ENCODE measurements at regions not wholly inside any gene's neighbourhood (a gene's known extent, or its start where the extent isn't known, plus 50 kb on each side); places are given as distances from the start of the nearest gene placed in this dataset.

DNA sequence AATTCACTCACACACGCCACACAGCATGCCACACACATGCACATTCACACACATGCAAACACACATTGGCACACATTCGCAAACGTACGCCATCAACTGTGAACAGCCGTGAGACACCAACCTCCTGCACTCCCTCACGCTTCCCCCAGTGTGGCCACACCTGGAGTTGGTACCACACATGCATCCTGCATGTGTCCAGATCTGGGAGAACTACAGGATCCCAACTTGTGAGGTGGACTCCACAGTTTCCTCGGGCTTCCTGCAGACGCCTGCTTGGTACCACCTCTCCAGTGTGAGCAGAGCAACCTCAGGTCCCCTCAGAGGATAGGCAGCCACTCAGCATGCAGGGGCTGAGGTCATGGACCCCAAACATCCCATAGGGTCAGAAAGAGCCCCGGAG lies 239.0 kb downstream of the EIPR1 start:
- no peak overlapping the region for H3K27ac ChIP-seq
- no peak for DNase-seq (ENCODE audit: low read depth, low spot score)

DNA sequence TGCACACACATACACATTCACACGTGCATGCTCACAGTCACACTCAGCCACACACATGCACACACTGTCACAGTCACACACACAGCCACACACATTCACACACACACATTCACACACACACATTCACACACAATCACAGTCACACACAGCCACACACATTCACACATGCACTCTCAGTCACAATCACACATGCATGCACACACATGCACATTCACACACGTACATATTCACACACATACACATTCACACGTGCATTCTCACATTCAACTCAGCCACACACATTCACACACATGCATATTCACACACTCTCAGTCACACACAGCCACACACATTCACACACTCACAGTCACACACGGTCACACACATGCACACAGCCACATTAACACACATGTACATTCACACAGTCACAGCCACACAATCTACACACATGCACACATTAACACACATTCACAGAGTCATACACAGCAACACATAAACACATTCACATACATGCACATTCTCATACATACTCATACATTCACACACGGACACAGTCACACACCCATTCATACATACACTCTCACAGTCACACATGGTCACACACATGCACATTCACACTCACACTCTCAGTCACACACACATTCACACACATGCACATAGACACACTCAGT lies 239.8 kb downstream of the EIPR1 start:
- H3K27ac ChIP-seq: no peak overlapping the region
- DNase-seq (ENCODE audit: low read depth, low spot score): no peak

DNA sequence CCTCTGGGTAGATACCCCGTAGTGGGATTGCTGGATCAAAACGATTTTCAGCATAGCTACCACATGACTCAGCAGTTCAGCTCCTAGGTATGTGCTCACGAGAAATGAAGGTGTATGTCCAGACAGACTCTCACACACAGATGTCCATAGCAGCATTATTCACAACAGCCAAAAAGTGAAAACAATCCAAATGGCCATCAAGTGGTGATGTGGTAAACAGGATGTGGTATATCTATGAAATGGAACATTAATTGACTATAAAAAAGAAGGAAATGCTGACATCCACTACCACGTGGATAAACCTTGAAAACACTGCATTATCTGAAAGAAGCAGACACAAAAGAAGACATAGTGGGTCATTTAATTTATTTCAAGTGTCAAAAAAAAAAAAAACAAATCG lies 241.9 kb downstream of the EIPR1 start:
- DNase-seq (ENCODE audit: low read depth, low spot score): no peak
- no peak overlapping the region for H3K27ac ChIP-seq

DNA sequence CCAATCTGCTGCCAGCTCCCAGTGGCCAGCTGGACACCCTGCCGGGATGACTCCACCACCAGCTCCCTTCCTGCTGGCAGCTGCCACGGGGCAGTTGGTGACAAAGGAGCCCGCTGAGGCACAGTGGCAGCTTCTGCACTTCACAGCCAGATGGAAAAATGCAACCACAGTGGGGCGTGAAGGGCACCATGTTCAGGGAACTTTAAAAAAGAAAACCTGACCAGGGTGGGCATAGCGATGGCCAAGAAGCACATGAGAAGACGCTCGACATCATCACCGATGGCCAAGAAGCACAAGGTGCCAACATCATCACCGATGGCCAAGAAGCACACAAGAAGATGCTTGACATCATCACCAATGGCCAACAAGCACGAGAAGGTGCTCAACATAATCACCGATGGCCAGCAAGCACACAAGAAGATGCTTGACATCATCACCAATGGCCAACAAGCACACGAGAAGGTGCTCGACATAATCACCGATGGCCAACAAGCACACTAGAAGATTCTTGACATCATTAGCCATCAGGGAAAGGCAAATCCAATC lies 243.5 kb downstream of the EIPR1 start:
- no peak for DNase-seq (ENCODE audit: low read depth, low spot score)
- no peak overlapping the region for H3K27ac ChIP-seq

DNA sequence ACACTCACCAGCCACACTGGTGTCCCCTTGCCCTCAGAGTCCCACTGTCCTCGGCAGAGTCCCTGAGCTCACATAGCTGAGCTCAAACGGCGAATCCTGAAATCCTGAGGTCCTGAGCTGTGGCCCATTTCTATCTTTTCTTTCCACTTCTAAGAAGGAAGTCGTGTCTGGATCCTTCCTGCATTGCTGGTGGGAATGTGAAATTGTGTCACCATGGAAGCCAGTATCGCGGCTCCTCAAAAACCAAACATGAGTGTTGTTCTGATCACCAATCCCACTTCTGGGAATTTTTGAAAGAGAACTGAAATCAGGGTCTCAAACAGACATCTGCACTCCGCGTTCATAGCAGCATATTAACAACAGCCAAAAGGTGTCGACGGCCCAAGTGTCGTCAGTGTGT lies 244.7 kb downstream of the EIPR1 start:
- no peak for DNase-seq (ENCODE audit: low read depth, low spot score)
- no peak overlapping the region for H3K27ac ChIP-seq

DNA sequence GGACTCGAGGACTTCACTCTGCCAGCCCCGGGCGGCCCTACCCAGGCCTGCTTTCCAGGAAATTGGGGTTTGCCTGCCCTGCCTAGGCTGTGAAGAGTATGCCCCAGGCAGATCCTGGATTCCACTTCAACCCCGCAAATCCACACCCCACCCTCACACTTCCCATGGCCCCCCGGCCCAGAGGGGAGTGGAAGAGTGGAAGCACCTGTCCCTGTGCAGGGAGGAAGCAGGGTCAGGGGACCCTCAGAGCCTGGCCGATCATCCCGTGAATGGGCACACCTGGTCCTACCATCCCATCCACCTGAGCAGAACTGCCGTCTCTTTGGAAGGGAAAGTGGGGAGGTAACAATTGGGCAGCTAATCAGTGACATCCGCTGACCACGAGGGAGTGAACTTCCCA lies 245.2 kb downstream of the EIPR1 start:
- DNase-seq (ENCODE audit: low read depth, low spot score): no peak
- H3K27ac ChIP-seq: no peak overlapping the region

DNA sequence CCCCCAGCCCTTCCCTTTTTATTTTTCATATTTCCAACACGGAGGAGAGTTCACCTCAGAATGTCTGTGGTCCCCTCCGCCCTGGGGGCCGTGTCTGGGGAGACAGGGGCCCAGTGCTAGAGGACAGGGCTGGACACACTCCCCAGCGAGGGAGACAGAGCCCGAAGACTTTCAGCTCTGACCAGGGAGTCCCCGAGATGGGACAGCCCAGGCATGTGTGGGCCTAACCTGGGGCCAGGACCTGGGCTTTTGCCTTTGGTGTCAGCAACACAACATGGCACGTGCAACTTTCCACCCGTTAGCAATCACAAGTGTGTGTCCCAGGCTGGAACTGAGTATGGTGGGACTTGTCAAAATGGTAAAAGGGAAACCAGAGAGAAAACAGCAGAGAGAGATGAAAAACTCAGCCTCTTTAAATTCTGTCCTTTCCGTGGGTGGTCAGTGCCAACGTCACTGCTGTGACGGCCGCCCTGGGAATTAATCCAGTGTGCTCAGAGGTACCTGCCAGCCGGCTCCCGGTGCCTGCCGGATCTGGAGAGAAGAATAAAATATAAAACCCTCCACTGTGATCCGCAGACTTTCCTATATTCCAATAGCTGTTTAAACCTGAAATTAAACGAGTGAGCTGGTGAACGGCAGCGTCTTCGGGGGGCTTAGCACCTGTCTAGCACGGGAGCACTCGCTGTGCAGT lies 245.8 kb downstream of the EIPR1 start:
- no peak for DNase-seq (ENCODE audit: low read depth, low spot score)
- no peak overlapping the region for H3K27ac ChIP-seq

DNA sequence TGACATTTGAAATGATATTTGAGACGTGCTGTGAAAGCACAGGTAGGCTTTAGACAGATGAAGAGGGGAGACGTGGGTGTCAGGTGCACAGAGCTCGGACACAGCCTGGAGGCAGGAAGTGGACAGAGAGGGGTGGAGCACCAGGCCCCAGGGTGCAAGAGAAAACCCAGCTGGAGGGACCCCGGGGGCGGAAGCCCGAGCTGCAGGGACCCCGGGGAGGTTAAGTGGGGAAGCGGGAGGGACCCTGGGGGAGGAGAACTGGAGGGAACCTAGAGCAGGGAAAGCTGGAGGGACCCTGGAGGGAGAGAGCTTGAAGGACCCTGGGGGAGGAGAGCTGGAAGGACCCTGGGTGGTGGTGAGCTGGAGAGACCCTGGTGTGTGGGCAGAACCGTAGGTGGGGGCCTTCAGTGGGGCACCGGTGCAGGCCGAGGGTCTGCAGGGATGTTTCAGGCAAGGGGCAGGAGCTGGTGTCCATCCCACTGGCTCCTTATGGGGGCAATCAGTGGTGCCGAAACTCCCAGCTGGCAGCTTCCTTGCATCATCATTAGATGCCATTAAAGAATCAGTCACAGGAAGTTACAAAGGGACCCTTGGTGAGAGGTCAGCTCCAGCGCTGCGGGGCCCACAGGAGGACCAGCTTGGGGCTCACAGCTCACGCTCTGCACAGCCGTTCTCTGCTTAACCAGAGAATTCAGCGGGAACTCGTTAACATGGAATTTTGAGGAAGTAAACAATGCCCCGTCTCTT lies 246.6 kb downstream of the EIPR1 start:
- no peak for DNase-seq (ENCODE audit: low read depth, low spot score)
- no peak overlapping the region for H3K27ac ChIP-seq

DNA sequence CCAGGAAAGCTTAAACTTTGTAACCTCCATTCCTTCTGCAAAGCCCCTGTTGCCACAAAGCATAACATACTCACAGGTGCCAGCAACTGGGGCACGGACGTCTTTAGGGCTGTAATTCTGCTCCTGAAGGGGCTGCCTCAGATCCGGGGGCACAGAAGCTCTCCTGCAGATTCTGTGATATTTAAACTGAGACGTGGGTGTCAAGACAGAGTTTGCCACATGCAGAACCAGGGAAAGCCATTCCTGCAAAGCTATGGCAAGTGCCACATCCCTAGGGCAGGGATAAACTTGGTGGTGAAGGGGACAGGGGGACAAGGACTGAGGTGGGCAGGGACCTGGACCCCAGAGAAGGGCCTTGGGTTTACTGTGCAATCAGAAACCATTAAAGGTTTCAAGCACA lies 247.2 kb downstream of the EIPR1 start:
- H3K27ac ChIP-seq: no peak overlapping the region
- no peak for DNase-seq (ENCODE audit: low read depth, low spot score)

DNA sequence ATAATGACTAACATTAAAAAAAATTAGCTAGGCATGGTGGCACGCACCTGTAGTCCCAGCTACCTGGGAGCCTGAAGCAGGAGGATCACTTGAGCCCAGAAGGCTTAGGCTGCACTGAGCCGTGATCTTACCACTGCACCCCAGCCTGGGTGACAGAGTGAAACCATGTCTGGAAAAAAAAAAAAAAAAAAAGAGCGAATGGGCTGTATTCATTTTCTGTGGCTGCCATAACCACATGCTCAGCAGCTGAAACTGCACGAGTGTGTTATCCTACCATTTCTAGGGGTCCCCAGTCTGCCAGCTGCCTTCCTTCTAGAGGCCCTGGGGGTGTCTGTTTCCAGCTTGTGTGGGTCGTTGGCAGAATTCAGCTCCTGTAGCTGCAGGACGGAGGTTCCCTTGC lies 247.8 kb downstream of the EIPR1 start:
- no peak for DNase-seq (ENCODE audit: low read depth, low spot score)
- no peak overlapping the region for H3K27ac ChIP-seq

DNA sequence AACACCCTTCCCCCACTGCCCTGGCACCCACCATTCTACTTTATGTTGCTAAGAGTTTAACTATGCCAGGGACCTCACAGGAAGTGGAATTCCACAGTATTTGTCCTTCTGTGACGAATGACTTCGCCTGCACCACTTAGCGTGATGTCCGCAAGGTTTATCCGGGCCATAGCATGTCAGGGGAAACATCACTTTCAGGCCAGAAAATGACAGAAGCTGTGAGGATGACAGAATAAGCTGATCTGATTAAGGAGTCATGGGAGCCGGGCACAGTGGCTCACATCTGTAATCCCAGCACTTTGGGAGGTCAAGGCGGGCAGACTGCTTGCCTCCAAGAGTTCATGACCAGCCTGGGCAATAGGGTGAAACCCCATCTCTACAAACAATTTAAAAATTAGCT lies 248.8 kb downstream of the EIPR1 start:
- DNase-seq (ENCODE audit: low read depth, low spot score): no peak
- no peak overlapping the region for H3K27ac ChIP-seq

DNA sequence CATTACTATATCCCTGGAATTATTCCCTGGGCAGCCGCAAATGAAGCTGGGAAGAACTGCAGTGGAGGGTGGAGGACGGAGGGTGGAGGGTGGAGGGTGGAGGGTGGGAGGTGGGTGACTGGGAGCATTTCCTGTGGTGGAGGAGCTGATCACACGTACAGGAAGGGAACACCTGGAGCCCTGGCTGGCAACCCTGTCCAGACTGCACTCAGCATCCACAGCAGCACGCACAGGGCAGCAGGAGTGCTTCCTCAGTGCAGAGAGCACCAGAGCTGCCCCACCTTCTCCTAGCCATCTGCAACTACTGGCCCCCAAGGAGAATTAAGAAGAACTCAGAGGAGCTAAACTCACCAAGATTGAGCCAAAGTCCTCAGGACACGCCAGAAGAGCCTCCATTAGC lies 249.9 kb downstream of the EIPR1 start:
- no peak for DNase-seq (ENCODE audit: low read depth, low spot score)
- no peak overlapping the region for H3K27ac ChIP-seq

DNA sequence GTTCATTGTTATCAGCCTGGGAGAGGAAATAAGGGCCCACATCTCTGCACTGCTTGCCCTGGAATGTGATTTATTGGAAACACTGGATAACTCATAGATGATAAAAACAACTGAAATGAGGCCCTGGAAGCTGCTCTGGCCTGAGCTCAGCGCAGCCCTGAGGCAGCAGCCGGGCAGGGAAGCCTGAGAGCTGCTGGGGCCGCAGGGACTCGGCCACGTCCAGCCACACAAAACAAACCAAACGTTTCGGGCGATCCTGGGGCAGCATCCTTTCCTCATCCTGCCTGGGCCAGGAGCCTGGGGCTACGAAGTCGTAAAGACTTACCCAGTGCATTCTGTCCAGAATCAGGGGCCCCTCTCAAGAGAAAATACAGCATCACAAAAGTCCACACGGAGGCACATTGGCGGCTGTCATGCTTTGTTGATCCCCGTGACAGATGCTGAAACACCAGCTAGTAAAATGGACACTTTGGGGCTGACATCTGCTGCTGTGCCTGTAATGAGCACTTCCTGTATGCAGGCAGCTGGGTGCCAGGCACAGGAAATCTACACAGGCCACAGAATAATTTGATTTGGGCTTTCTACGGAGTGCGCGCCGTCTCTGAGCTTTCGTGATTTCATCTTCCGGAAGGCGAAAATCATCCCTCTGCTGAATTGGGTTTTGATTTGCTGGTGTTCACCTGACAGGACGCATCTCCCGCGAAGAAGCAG lies 250.6 kb downstream of the EIPR1 start:
- DNase-seq (ENCODE audit: low read depth, low spot score): no peak
- H3K27ac ChIP-seq: no peak overlapping the region

DNA sequence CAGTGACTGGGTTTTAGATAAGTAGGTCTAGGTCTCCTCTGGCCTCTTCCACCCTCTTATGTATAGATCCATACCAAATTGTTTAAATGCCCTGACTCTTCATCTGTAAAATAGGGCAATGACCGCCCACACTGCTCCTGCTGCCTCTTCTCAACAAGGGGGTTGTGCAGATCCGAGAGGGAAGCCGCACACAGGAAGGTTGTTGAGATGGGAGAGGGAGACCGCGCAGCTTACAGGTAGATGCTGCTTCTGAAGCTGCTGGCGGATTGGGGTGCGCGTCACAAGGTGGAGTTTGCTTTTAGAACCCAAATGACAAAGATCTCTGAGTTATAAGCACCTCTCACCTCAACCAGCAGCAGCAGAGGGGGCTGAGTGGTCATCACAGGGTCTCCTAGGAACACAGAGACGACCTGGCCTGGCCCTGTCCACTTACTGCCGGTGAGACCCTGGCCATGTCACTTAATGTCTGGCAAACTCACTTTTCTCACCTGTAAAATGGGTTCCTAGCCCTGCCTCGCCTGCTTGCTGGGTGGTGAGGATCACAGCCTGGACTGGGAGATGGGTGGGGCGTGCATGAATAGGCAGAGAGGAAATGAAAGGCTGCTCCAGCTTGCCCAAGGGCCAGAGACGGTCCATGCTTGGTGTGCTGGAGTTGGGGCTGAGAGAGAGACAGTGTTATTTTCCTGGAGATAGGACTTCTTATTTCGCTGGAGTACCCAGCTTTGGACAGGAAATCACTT lies 251.3 kb downstream of the EIPR1 start:
- DNase-seq (ENCODE audit: low read depth, low spot score): no peak

DNA sequence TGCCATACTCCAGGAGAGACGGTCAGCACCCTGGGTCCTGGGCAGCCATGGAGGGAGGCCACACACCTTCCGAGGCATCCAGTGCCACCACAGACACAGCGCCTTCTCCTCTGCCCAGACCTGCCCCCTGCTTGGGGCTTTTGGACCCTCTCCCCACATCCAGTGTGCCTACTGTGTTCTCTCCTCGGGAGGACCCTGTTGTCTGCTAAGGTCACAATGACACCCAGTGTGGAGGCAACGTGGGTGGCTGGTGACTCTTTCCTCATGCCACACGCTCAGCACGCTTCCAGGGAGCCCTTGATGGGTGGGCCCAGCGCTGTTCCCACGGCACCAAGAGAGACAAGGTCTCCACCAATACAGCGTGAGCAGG lies 251.9 kb downstream of the EIPR1 start:
- DNase-seq (ENCODE audit: low read depth, low spot score): no peak
- H3K27ac ChIP-seq: no peak overlapping the region

More for the DNA sequence above, 251.3 kb downstream of the EIPR1 start:
- no peak overlapping the region for H3K27ac ChIP-seq

DNA sequence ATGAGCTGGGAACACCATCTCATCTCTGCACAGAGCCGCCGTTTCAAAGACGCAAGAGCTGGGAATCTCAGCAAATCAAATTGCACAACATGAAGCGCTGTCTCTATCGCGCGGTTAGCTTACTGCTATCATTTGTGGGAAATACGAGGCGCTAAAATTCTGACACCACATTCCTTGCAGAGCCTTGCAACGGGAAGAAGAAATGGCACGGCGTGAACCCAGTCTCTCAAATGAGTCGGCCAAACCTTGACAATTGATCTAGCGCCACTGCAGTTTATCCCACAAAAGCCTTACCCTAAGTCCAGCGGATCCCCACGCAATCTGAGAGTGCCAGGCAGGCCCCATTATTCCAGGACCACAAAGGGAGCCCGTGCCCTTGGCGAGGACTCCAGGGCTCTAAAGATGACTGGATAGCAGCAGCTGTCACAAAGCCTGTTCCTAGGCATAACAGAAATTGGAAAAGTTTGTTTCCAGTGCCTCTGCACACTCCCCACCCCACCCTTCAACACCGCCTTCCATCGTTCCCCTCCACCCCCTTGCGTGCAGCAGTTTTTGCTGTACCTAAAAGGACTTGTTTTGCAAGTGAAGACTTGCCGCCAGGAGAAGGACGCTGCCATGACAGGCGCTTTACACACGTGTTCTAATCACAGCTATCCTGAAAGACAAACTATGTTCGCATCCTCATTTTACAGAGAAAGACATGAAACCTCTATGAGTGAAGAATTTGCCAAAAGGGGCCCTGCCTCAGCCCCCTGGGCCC lies 252.4 kb downstream of the EIPR1 start:
- no peak for DNase-seq (ENCODE audit: low read depth, low spot score)
- H3K27ac ChIP-seq: no peak overlapping the region

DNA sequence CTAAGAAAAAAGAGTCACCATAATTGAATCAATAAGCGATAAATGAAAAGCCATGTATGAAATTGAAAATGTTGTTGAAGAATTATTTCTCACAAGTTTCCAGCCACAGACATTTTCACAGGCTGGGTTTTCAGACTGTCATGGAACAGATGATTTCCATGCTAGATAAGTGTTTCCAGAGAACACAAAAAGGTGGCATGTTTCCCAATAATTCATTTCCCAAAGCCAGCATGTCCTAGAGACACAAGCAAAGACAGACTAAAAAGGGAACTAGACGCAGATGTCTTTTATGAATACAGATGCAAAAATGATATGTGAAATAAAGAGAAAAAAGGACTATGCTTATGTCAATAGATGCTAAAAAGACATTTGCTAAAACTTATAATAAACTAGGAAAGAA lies 255.1 kb downstream of the EIPR1 start:
- H3K27ac ChIP-seq: no peak overlapping the region
- DNase-seq (ENCODE audit: low read depth, low spot score): no peak

DNA sequence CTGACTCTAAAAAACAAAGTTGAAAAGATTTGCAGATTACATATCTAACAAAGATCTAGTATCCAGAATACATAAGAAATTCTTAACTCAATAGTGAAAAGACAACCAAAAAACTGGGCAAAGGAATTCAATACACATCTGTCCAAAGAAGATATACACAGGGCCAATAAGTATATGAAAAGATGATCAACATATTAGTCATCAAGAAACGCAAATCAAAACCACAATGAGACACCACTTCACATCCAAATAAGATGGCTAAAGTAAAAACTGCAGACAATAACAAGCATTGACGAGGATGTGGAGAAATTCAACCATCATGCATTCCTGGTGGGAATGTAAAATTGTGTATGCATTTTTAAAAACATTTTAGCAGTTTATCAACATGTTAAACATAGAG lies 256.0 kb downstream of the EIPR1 start:
- DNase-seq (ENCODE audit: low read depth, low spot score): no peak

DNA sequence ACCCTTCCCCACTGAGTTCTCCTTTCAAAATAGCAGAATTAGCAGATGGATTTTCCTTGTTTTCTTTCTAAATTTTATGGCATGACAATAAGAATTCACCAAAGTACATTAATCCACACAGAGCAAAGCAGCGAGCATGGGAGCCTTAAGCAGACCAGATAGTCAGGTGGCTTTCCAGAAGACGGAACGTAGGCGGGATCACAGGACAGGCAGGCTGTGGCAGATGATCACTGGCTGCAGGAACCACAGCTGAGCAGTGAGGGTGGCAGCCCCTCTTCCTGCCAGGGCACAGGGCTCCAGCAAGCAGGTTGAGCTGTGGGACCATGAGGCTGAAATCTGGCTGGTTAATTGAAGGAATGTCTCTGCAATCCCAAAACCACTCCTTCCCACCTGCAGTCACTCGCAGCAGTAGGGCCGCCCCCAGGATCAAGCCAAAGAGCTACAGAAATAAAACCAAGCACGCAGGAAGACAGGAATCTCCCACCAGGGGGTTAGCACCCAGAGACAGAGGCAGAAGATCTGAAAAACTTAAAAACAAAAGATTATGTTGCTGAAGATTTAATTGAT lies 259.9 kb downstream of the EIPR1 start:
- no peak for DNase-seq (ENCODE audit: low read depth, low spot score)
- no peak overlapping the region for H3K27ac ChIP-seq

More for the DNA sequence above, 256.0 kb downstream of the EIPR1 start:
- no peak overlapping the region for H3K27ac ChIP-seq

Data from epithelial cell of prostate (primary cell).